ENCODE measurements at regions not wholly inside any gene's neighbourhood (a gene's known extent, or its start where the extent isn't known, plus 50 kb on each side); places are given as distances from the start of the nearest gene placed in this dataset.

GRCh38 chr4:114087596-114088230 lies 108.3 kb upstream of the ARSJ start:
- H3K27ac ChIP-seq, result no peak overlapping the region
- no peak for DNase-seq
- H3K27me3 ChIP-seq, result no peaks in the 10 kb centered on the region
- no peaks in the 10 kb centered on the region for H3K36me3 ChIP-seq (replicated peaks in 1 of 2)
- 53 to 63% (median 59%) methylated on average over 1 of the region's 1 CpG for WGBS, 4 donors
- intact Hi-C loops (cut with DNase I), result no loop called here
- H3K4me3 ChIP-seq, result no peak overlapping the region
- H3K4me1 ChIP-seq (replicated peaks in 1 of 2), result no peaks in the 10 kb centered on the region
- no peaks in the 10 kb centered on the region for H3K9me3 ChIP-seq (replicated peaks in 1 of 3)
- no peak for TF ChIP-seq POLR2A (IDR thresholded peaks at IDR 0.05)
- no peak for TF ChIP-seq CTCF (IDR thresholded peaks at IDR 0.05)

GRCh38 chr4:114088481-114088880 lies 109.0 kb upstream of the ARSJ start:
- intact Hi-C loops (cut with DNase I), result no loop called here
- Histone ChIP-seq H3K9me3 (replicated peaks in 1 of 3) (no peaks in the 10 kb centered on the region), H3K27ac (no peak overlapping the region), H3K36me3 (replicated peaks in 1 of 2) (no peaks in the 10 kb centered on the region), H3K4me1 (replicated peaks in 1 of 2) (no peaks in the 10 kb centered on the region), H3K4me3 (no peak overlapping the region), H3K27me3 (no peaks in the 10 kb centered on the region)
- DNase-seq, result no peak
- TF ChIP-seq POLR2A (IDR thresholded peaks at IDR 0.05) (no peak), CTCF (IDR thresholded peaks at IDR 0.05) (no peak)

DNA sequence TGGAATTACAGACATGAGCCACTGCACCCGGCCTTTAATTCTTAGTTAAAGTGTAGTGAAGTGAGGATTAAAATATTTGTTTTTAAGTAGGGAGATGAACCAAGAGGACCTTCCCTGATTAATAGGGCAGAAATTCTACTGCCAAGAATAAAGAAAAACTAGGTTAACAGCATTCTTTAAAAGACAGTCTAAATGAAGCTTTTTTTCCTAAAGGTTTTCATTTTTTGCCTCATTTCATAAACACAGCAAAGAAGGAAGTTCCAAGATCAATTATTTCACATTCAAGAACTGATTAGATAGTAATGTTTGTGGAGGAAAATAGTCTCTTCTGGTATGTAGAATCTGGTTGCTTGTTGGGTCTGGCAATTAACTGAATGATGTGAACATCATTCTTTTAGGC lies 112.1 kb upstream of the ARSJ start:
- no peaks in the 10 kb centered on the region for H3K9me3 ChIP-seq (replicated peaks in 1 of 3)
- no peak overlapping the region for H3K27ac ChIP-seq
- intact Hi-C loops (cut with DNase I), result no loop called here
- H3K36me3 ChIP-seq (replicated peaks in 1 of 2), result no peaks in the 10 kb centered on the region
- TF ChIP-seq POLR2A (IDR thresholded peaks at IDR 0.05), result no peak
- TF ChIP-seq CTCF (IDR thresholded peaks at IDR 0.05), result no peak
- 33 to 100% (median 44%) methylated on average over 1 of the region's 1 CpG for WGBS, 4 donors
- H3K4me1 ChIP-seq (replicated peaks in 1 of 2), result no peaks in the 10 kb centered on the region
- no peaks in the 10 kb centered on the region for H3K27me3 ChIP-seq
- DNase-seq, result no peak
- no peak overlapping the region for H3K4me3 ChIP-seq

DNA sequence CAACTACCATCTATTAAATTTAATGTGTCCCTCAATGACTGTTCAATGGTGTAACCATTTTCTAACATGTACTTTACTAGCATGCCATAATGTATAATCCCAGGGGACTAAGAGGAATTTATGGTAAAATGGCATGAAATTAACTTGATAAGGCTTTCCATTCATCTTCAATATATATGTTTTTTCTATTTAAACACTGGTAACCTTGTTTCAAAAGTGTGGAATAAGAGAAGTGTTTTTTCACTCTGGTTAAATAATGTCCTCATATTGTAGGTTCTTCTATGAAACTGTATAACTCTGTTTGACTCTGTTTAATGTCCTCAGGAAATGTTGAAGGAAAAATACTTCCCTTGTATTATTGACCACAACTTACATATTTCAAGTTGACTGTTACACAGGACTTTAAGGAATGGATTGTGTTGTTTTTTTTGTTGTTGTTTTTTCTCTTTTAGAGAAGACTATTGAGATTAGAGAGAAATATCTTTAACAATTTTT lies 113.8 kb upstream of the ARSJ start:
- no peak overlapping the region for H3K4me3 ChIP-seq
- no peaks in the 10 kb centered on the region for H3K4me1 ChIP-seq (replicated peaks in 1 of 2)
- intact Hi-C loops (cut with DNase I), result no loop called here
- no peaks in the 10 kb centered on the region for H3K27me3 ChIP-seq
- no peaks in the 10 kb centered on the region for H3K36me3 ChIP-seq (replicated peaks in 1 of 2)
- TF ChIP-seq POLR2A (IDR thresholded peaks at IDR 0.05), result no peak
- no peak for TF ChIP-seq CTCF (IDR thresholded peaks at IDR 0.05)
- no peak overlapping the region for H3K27ac ChIP-seq
- no peak for DNase-seq
- no peaks in the 10 kb centered on the region for H3K9me3 ChIP-seq (replicated peaks in 1 of 3)

Data from adrenal gland (tissue), 9 donors.